H1 (cell line): ENCODE measurements at regions not wholly inside any gene's neighbourhood (a gene's known extent, or its start where the extent isn't known, plus 50 kb on each side); places are given as distances from the start of the nearest gene placed in this dataset.

ENCODE experiments used
- CTCF ChIA-PET: fragments of 300-600 bp; sonication (Branson Sonifier 250); formaldehyde crosslinking; loops from one replicate; lab custom pipeline; 2021; ENCODE audit not compliant: partially characterized antibody; lab: Charles Lee
- POLR2A ChIA-PET: fragments of 300-600 bp; sonication (Branson Sonifier 250); formaldehyde crosslinking; loops from one replicate; lab custom pipeline; 2021; ENCODE audit warnings: inconsistent platforms; ENCODE audit not compliant: partially characterized antibody; lab: Charles Lee
- DNase-seq, 2 experiments: peaks; one replicate each; pipeline versions ENCODE4 v3.0.0 to v3.0.0-alpha.2; 2010 to 2022; ENCODE audit warnings: low spot score in 2 of 2, low read depth in 1 of 2, mixed read lengths in 1 of 2
- FAIRE-seq: peaks from 2 replicates; lab custom pipeline; 2011; peaks lifted over from hg19 to GRCh38; lab: Jason Lieb, UNC
- H2AFZ ChIP-seq: 2 replicates; pipeline ENCODE4 v1.8.1; 2012; ENCODE audit warnings: low read length, inconsistent platforms
- H2AK5ac ChIP-seq: 2 replicates; pipeline ENCODE4 v1.6.1; 2013; ENCODE audit warnings: low read depth, low read length
- H2BK120ac ChIP-seq: replicated peaks from 2 replicates; pipeline ENCODE3; 2013; ENCODE audit warnings: low read depth, low read length, inconsistent platforms
- H2BK12ac ChIP-seq: 2 replicates; pipeline ENCODE4 v1.6.1; 2013; ENCODE audit warnings: low read depth, low read length
- H2BK15ac ChIP-seq: 2 replicates; pipeline ENCODE4 v1.6.1; 2013; ENCODE audit warnings: low read length
- H2BK20ac ChIP-seq: 2 replicates; pipeline ENCODE4 v1.6.1; 2013; ENCODE audit warnings: low read length
- H2BK5ac ChIP-seq: 2 replicates; pipeline ENCODE4 v1.6.1; 2013; ENCODE audit warnings: low read depth, low read length
- H3K14ac ChIP-seq: 2 replicates; pipeline ENCODE4 v1.6.1; 2013; ENCODE audit warnings: inconsistent platforms; ENCODE audit not compliant: insufficient read length
- H3K18ac ChIP-seq: 2 replicates; pipeline ENCODE4 v1.6.1; 2013; ENCODE audit warnings: low read length; ENCODE audit errors: extremely low read depth
- H3K23ac ChIP-seq: 2 replicates; pipeline ENCODE4 v1.6.1; 2013; ENCODE audit warnings: inconsistent platforms; ENCODE audit not compliant: insufficient read length
- H3K23me2 ChIP-seq: 2 replicates; pipeline ENCODE4 v1.6.1; 2013; ENCODE audit warnings: low read depth, low read length
- H3K27ac ChIP-seq: 2 replicates; pipeline ENCODE4 v1.6.1; 2011; ENCODE audit warnings: low read depth, low read length, inconsistent platforms
- H3K27me3 ChIP-seq, 4 experiments: replicated peaks in 1 of 4; 1 replicate in 1 of 4; 2 replicates in 3 of 4; pipeline versions ENCODE4 v1.6.1 to v1.8.1; 2011 to 2013; ENCODE audit warnings: low read length in 3 of 4, mild to moderate bottlenecking in 3 of 4, inconsistent platforms in 2 of 4, mixed read lengths in 2 of 4, moderate library complexity in 1 of 4; ENCODE audit not compliant: control insufficient read depth in 3 of 4, insufficient read depth in 3 of 4; ENCODE audit errors: extremely low read depth in 1 of 4
- H3K36me3 ChIP-seq, 4 experiments: 2 replicates each; pipeline versions ENCODE4 v1.6.1 to v1.8.1; 2011 to 2013; ENCODE audit warnings: mild to moderate bottlenecking in 4 of 4, low read length in 3 of 4, moderate library complexity in 2 of 4, control low read depth in 1 of 4, inconsistent platforms in 1 of 4; ENCODE audit not compliant: insufficient read depth in 4 of 4, control insufficient read depth in 2 of 4
- H3K4ac ChIP-seq: replicated peaks from 2 replicates; pipeline ENCODE3; 2013; ENCODE audit warnings: low read length, low read depth, mixed read lengths, inconsistent platforms; ENCODE audit not compliant: insufficient read length
- H3K4me1 ChIP-seq, 4 experiments: replicated peaks in 1 of 4; 1 replicate in 1 of 4; 2 replicates in 3 of 4; pipeline versions ENCODE4 v1.6.1 to v1.8.1; 2011 to 2013; ENCODE audit warnings: low read length in 3 of 4, inconsistent platforms in 2 of 4, mixed read lengths in 1 of 4; ENCODE audit not compliant: insufficient read depth in 4 of 4, control insufficient read depth in 3 of 4
- H3K4me2 ChIP-seq, 2 experiments: 2 replicates each; pipeline versions ENCODE4 v1.6.1 to v1.8.1; 2011 to 2013; ENCODE audit warnings: low read depth in 2 of 2, low read length in 2 of 2, control low read depth in 1 of 2, inconsistent platforms in 1 of 2, mild to moderate bottlenecking in 1 of 2; ENCODE audit not compliant: insufficient read depth in 1 of 2
- H3K4me3 ChIP-seq, 4 experiments: fragments of 200-600, 300-600 bp in 1 of 4; sonication (generic), shearing (Covaris generic), sonication (Bioruptor Twin) in 1 of 4; 2 replicates each; pipeline versions ENCODE4 v1.5.1 to v1.8.1; 2011 to 2016; ENCODE audit warnings: low read length in 4 of 4, low read depth in 3 of 4, control low read depth in 2 of 4, inconsistent platforms in 2 of 4, mild to moderate bottlenecking in 2 of 4, mixed read lengths in 1 of 4, moderate library complexity in 1 of 4; ENCODE audit not compliant: insufficient read depth in 2 of 4; ENCODE audit errors: extremely low read depth in 1 of 4
- H3K56ac ChIP-seq: replicated peaks from 2 replicates; pipeline ENCODE3; 2013; ENCODE audit warnings: low read depth, mild to moderate bottlenecking, mixed read lengths, low read length, inconsistent platforms; ENCODE audit not compliant: insufficient read length
- H3K79me1 ChIP-seq: 2 replicates; pipeline ENCODE4 v1.6.1; 2013; ENCODE audit warnings: low read depth, low read length, control low read depth
- H3K79me2 ChIP-seq, 2 experiments: 2 replicates each; pipeline versions ENCODE4 v1.6.1 to v1.8.1; 2012 to 2013; ENCODE audit warnings: low read length in 2 of 2, mild to moderate bottlenecking in 2 of 2, inconsistent platforms in 1 of 2; ENCODE audit not compliant: insufficient read depth in 2 of 2, control insufficient read depth in 1 of 2
- H3K9ac ChIP-seq, 4 experiments: replicated peaks in 1 of 4; 1 replicate in 1 of 4; 2 replicates in 3 of 4; pipeline versions ENCODE4 v1.6.1 to v1.8.1; 2011 to 2013; ENCODE audit warnings: low read depth in 3 of 4, low read length in 3 of 4, control low read depth in 2 of 4, mild to moderate bottlenecking in 2 of 4, moderate library complexity in 2 of 4, inconsistent platforms in 1 of 4; ENCODE audit errors: extremely low read depth in 1 of 4
- H3K9me3 ChIP-seq, 2 experiments: 2 replicates each; pipeline versions ENCODE4 v1.6.1 to v1.8.1; 2012 to 2013; ENCODE audit warnings: mild to moderate bottlenecking in 2 of 2, moderate library complexity in 2 of 2, control low read depth in 1 of 2, inconsistent platforms in 1 of 2, low read depth in 1 of 2, low read length in 1 of 2, mixed read lengths in 1 of 2; ENCODE audit not compliant: insufficient read depth in 2 of 2
- H4K20me1 ChIP-seq, 2 experiments: replicated peaks in 1 of 2; 2 replicates each; pipeline versions ENCODE3 to v1.8.1; 2011 to 2013; ENCODE audit warnings: inconsistent platforms in 2 of 2, low read length in 2 of 2, mild to moderate bottlenecking in 1 of 2; ENCODE audit not compliant: insufficient read depth in 2 of 2, control insufficient read depth in 1 of 2
- H4K5ac ChIP-seq: 2 replicates; pipeline ENCODE4 v1.6.1; 2013; ENCODE audit warnings: low read length, low read depth, mixed read lengths, inconsistent platforms; ENCODE audit not compliant: insufficient read length
- H4K8ac ChIP-seq: 2 replicates; pipeline ENCODE4 v1.8.0; 2013; ENCODE audit warnings: mild to moderate bottlenecking, moderate library complexity, low read length, inconsistent platforms; ENCODE audit not compliant: insufficient read depth; ENCODE audit errors: extremely low read depth
- H4K91ac ChIP-seq: replicated peaks from 2 replicates; pipeline ENCODE3; 2013; ENCODE audit warnings: low read length, mixed read lengths, inconsistent platforms; ENCODE audit not compliant: insufficient read length
- ASH2L ChIP-seq: fragments of 200-600, 300-600 bp; sonication (generic); IDR thresholded peaks from one replicate; pipeline ENCODE4 v1.7.1; 2017; ENCODE audit warnings: low read length
- CTBP2 ChIP-seq: IDR thresholded peaks from 2 replicates; pipeline ENCODE4 v1.7.0; 2011; ENCODE audit warnings: borderline replicate concordance, mild to moderate bottlenecking, moderate library complexity, mixed read lengths, low read length; ENCODE audit not compliant: insufficient read depth, insufficient read length
- EP300 ChIP-seq, 2 experiments: IDR thresholded peaks; 1 replicate in 1 of 2; 2 replicates in 1 of 2; pipeline ENCODE4 v1.6.1; 2011 to 2012; ENCODE audit warnings: low read depth in 2 of 2, low read length in 2 of 2, mild to moderate bottlenecking in 2 of 2, borderline replicate concordance in 1 of 2, inconsistent platforms in 1 of 2, moderate library complexity in 1 of 2
- KDM1A ChIP-seq: fragments of 200-600, 300-600 bp; sonication (generic); IDR thresholded peaks from 2 replicates; pipeline ENCODE4 v1.7.1; 2016; ENCODE audit warnings: mild to moderate bottlenecking, low read length, borderline replicate concordance
- YY1 ChIP-seq: IDR thresholded peaks from 2 replicates; pipeline ENCODE4 v1.6.1; 2011; ENCODE audit warnings: low read depth, mild to moderate bottlenecking, low read length
- WGBS, 2 experiments: shearing (Covaris generic) in 1 of 2; methylation state at CpG; one replicate each; pipeline versions ENCODE4 v1.1.6 to v1.1.7; 2013 to 2015; ENCODE audit warnings: low lambda C conversion rate in 2 of 2, mixed read lengths in 2 of 2, inconsistent platforms in 1 of 2, low coverage in 1 of 2, missing lambda C conversion rate in 1 of 2; ENCODE audit not compliant: insufficient replicate concordance in 2 of 2, insufficient coverage in 1 of 2, insufficient read length in 1 of 2; ENCODE audit errors: extremely low coverage in 1 of 2, missing lambda C conversion rate in 1 of 2; 5-methylcytosine and 5-hydroxymethylcytosine counted together
- TF ChIP-seq, protein P1 (sequence below): IDR thresholded peaks from 2 replicates; pipeline ENCODE4 v1.6.1; 2011; ENCODE audit warnings: low read length, improper control_type of control experiment
- TF ChIP-seq, protein P2 (sequence below), 3 experiments: IDR thresholded peaks; 1 replicate in 2 of 3; 2 replicates in 1 of 3; pipeline versions ENCODE4 v1.5.1 to v1.6.1; 2011; ENCODE audit warnings: low read length in 3 of 3, mild to moderate bottlenecking in 3 of 3, inconsistent platforms in 2 of 3, low read depth in 1 of 3, moderate library complexity in 1 of 3; ENCODE audit not compliant: insufficient read depth in 1 of 3; ENCODE audit errors: control extremely low read depth in 1 of 3
- TF ChIP-seq, protein P3 (sequence below): IDR thresholded peaks from 2 replicates; pipeline ENCODE4 v1.6.1; 2012; ENCODE audit warnings: low read length, inconsistent platforms

DNA sequence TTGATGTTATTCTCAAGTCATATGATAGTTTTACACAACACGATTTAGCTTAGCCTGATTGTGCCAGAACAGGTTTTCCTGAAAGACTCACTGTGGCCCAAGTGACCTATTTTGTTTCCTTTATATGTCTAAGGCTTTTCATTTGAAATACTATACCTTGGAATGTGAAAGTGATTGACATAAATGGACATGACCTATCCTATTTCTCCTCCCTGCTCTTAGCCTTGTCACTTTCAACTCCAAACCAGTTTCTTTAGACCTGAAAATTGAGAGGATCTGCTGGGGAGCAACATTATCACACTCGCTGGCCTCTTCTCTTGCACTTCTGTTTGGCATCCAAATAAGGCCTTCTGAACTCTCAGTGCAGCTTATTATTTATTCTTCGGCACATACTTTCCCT lies 496.8 kb downstream of the MAT2B start:
- FAIRE-seq = no peak
- POLR2A ChIA-PET = no interaction called here
- TF ChIP-seq, protein P1, sequence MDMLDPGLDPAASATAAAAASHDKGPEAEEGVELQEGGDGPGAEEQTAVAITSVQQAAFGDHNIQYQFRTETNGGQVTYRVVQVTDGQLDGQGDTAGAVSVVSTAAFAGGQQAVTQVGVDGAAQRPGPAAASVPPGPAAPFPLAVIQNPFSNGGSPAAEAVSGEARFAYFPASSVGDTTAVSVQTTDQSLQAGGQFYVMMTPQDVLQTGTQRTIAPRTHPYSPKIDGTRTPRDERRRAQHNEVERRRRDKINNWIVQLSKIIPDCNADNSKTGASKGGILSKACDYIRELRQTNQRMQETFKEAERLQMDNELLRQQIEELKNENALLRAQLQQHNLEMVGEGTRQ = no peak
- TF ChIP-seq EP300 (IDR thresholded peaks at IDR 0.05; ENCODE audit: borderline replicate concordance in 1 of 2, low read depth in 2 of 2, low read length in 2 of 2) (no peak), ASH2L (no peak), KDM1A (no peak), YY1 (no peak), CTBP2 (no peak)
- TF ChIP-seq, protein P2, sequence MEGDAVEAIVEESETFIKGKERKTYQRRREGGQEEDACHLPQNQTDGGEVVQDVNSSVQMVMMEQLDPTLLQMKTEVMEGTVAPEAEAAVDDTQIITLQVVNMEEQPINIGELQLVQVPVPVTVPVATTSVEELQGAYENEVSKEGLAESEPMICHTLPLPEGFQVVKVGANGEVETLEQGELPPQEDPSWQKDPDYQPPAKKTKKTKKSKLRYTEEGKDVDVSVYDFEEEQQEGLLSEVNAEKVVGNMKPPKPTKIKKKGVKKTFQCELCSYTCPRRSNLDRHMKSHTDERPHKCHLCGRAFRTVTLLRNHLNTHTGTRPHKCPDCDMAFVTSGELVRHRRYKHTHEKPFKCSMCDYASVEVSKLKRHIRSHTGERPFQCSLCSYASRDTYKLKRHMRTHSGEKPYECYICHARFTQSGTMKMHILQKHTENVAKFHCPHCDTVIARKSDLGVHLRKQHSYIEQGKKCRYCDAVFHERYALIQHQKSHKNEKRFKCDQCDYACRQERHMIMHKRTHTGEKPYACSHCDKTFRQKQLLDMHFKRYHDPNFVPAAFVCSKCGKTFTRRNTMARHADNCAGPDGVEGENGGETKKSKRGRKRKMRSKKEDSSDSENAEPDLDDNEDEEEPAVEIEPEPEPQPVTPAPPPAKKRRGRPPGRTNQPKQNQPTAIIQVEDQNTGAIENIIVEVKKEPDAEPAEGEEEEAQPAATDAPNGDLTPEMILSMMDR (IDR thresholded peaks at IDR 0.05; ENCODE audit: control extremely low read depth in 1 of 3, insufficient read depth in 1 of 3, low read depth in 1 of 3, low read length in 3 of 3) = no peak
- TF ChIP-seq, protein P3, sequence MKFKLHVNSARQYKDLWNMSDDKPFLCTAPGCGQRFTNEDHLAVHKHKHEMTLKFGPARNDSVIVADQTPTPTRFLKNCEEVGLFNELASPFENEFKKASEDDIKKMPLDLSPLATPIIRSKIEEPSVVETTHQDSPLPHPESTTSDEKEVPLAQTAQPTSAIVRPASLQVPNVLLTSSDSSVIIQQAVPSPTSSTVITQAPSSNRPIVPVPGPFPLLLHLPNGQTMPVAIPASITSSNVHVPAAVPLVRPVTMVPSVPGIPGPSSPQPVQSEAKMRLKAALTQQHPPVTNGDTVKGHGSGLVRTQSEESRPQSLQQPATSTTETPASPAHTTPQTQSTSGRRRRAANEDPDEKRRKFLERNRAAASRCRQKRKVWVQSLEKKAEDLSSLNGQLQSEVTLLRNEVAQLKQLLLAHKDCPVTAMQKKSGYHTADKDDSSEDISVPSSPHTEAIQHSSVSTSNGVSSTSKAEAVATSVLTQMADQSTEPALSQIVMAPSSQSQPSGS = no peak

More for the DNA sequence above, 496.8 kb downstream of the MAT2B start:
- H3K23ac ChIP-seq = no peak overlapping the region
- CTCF ChIA-PET = interaction anchor here (0.9 to 1.1 kb wide), 2 partner anchors 11 to 305 kb away, joined by 3 read pairs; no protein-coding TSS in a partner anchor
- H2AK5ac ChIP-seq = no peak overlapping the region
- H3K9me3 ChIP-seq = no peaks in the 10 kb centered on the region
- H2AFZ ChIP-seq = peak overlapping the region; percentile 50; the same call in 1 of the 2 replicates
- H3K14ac ChIP-seq = no peak overlapping the region
- H4K8ac ChIP-seq = no peak overlapping the region
- H3K79me2 ChIP-seq = no peaks in the 10 kb centered on the region
- 87% methylated on average over 3 of the region's 3 CpGs; no CpG with 5 or more reads in 1 of the 2 experiments for WGBS, 2 experiments
- H3K23me2 ChIP-seq = no peaks in the 10 kb centered on the region; the same call in 1 of the 2 replicates
- DNase-seq = no peak
- H4K91ac ChIP-seq = no peak overlapping the region
- H2BK5ac ChIP-seq = no peak overlapping the region
- no peaks in the 10 kb centered on the region for H3K27me3 ChIP-seq
- H4K5ac ChIP-seq = no peak overlapping the region
- H3K79me1 ChIP-seq = no peaks in the 10 kb centered on the region
- H3K4me2 ChIP-seq = no peak overlapping the region
- no peak overlapping the region for H3K27ac ChIP-seq
- no peak overlapping the region for H2BK15ac ChIP-seq
- H2BK20ac ChIP-seq = no peak overlapping the region
- no peak overlapping the region for H3K4me3 ChIP-seq
- no peak overlapping the region for H3K18ac ChIP-seq
- no peaks in the 10 kb centered on the region for H3K36me3 ChIP-seq
- no peak overlapping the region for H2BK120ac ChIP-seq
- H3K56ac ChIP-seq = no peak overlapping the region
- H3K4ac ChIP-seq = no peak overlapping the region
- H4K20me1 ChIP-seq = no peaks in the 10 kb centered on the region
- H2BK12ac ChIP-seq = no peak overlapping the region
- no peaks in the 10 kb centered on the region for H3K4me1 ChIP-seq
- no peak overlapping the region for H3K9ac ChIP-seq
